22Rv1 (cell line): ENCODE measurements at regions not wholly inside any gene's neighbourhood (a gene's known extent, or its start where the extent isn't known, plus 50 kb on each side); places are given as distances from the start of the nearest gene placed in this dataset.

Experiments
- ZFX ChIP-seq: fragments of 450-650 bp; IDR thresholded peaks from 2 replicates; pipeline ENCODE4 v1.6.1; 2017; ENCODE audit warnings: antibody characterized with exemption, borderline replicate concordance
- TF ChIP-seq, protein P1 (sequence below): fragments of 450-650 bp; IDR thresholded peaks from 2 replicates; pipeline ENCODE4 v1.5.1; 2017; ENCODE audit warnings: mild to moderate bottlenecking

DNA sequence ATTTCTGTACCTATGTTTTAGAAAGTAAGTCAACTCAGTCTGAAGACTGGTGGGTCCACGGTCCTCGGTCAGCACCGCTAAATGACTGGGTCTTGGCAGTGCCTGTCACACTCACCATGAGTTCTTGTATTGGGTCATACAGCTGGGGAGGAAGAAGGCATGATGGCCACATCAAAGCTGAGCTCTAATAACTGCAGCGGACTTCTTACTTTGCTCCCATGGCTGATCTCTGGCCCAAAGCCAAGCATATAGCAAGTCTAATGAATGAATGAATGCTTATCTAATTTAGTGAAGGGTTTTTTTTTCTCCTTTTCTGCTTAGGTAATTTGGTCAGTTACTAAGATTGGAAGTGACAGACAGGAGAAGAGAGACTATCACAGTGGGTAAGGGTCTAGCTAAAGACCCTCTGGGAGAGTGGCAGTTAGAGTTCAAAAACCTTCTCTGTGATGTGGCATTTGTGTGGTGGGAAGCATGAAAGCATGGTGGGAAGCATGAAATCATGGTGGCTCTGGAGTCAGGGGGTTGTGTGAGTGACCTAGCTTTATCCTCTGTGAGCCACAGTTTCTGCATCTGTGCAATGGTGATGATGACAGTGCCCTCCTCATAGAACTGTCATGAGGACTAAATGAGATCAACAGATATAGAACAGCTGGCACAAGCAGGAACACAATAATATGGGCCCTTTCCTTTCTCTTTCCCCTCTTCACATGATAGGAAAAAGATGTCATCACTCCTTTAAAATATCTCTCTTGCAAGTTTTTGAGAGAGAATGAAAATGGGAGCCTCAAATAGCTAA, 78.9 kb upstream of the JAK1 start:
- TF ChIP-seq, protein P1, sequence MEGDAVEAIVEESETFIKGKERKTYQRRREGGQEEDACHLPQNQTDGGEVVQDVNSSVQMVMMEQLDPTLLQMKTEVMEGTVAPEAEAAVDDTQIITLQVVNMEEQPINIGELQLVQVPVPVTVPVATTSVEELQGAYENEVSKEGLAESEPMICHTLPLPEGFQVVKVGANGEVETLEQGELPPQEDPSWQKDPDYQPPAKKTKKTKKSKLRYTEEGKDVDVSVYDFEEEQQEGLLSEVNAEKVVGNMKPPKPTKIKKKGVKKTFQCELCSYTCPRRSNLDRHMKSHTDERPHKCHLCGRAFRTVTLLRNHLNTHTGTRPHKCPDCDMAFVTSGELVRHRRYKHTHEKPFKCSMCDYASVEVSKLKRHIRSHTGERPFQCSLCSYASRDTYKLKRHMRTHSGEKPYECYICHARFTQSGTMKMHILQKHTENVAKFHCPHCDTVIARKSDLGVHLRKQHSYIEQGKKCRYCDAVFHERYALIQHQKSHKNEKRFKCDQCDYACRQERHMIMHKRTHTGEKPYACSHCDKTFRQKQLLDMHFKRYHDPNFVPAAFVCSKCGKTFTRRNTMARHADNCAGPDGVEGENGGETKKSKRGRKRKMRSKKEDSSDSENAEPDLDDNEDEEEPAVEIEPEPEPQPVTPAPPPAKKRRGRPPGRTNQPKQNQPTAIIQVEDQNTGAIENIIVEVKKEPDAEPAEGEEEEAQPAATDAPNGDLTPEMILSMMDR, result no peak
- no peak for TF ChIP-seq ZFX
